Vagina (tissue), 2 donors: ENCODE measurements at regions not wholly inside any gene's neighbourhood (a gene's known extent, or its start where the extent isn't known, plus 50 kb on each side); places are given as distances from the start of the nearest gene placed in this dataset.

Experiments used
- DNase-seq, 2 donors: peaks; one replicate each; pipeline ENCODE4 v3.0.0-alpha.2; 2017; ENCODE audit errors: extremely low spot score in 2 of 2
- H3K27ac ChIP-seq: fragments of 200-600 bp; sonication (generic); one replicate; pipeline ENCODE4 v1.5.1; 2019
- H3K27me3 ChIP-seq: fragments of 200-600 bp; sonication (generic); one replicate; pipeline ENCODE4 v1.5.1; 2019
- H3K36me3 ChIP-seq, 2 donors: fragments of 200-600 bp; sonication (generic); one replicate each; pipeline ENCODE4 v1.5.1; 2017 to 2019
- H3K4me1 ChIP-seq: fragments of 200-600 bp; sonication (generic); one replicate; pipeline ENCODE4 v1.5.1; 2019
- H3K4me3 ChIP-seq, 2 donors: fragments of 200-600 bp; sonication (generic); 1 replicate in 1 of 2; 2 replicates in 1 of 2; pipeline ENCODE4 v1.5.1; 2016 to 2019
- H3K9me3 ChIP-seq: fragments of 200-600 bp; sonication (generic); one replicate; pipeline ENCODE4 v1.5.1; 2019
- POLR2A ChIP-seq, 2 donors: fragments of 450-650 bp; IDR thresholded peaks; one replicate each; pipeline ENCODE4 v1.6.1; 2017; ENCODE audit warnings: antibody characterized with exemption in 2 of 2, mild to moderate bottlenecking in 2 of 2, moderate library complexity in 2 of 2
- POLR2AphosphoS5 ChIP-seq, 2 donors: sonication (generic); formaldehyde crosslinking; IDR thresholded peaks; one replicate each; pipeline ENCODE4 v1.9.0; 2017; ENCODE audit warnings: antibody characterized with exemption in 2 of 2, mild to moderate bottlenecking in 2 of 2, low read depth in 1 of 2; ENCODE audit not compliant: insufficient read depth in 1 of 2
- intact Hi-C: fragments of 100-400 bp; cut with DNase I; formaldehyde crosslinking; loops from one replicate; pipeline ENCODE4 v1.15.1; 2023
- TF ChIP-seq, protein P1 (sequence below), 3 experiments: fragments of 450-650 bp in 2 of 3; fragments of 200-600 bp in 1 of 3; sonication (generic) in 1 of 3; IDR thresholded peaks; one replicate each; pipeline ENCODE4 v1.5.1; 2017 to 2019; ENCODE audit warnings: antibody characterized with exemption in 3 of 3, mild to moderate bottlenecking in 2 of 3, moderate library complexity in 2 of 3

DNA sequence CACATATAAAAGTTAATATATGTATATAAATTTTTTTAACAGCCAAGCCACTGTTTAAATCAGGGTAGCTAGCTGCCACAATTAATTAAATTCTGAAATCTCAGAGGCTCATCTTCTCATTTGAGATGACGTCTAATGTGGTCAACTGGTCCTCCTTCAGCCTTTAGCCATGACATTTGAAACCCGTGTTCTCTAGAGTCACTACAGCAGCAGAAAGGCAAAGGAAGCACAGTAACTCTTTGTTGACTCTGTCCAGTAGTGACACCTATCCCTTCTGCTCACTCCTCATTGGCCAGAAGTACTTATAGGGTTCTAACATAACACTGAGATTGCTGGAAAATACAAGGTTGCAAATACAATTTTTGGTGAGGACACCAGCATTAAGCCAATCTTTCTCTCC lies 555.5 kb downstream of the ETV1 start:
- no peak overlapping the region for H3K4me3 ChIP-seq
- H3K27ac ChIP-seq: no peak overlapping the region
- no peaks in the 10 kb centered on the region for H3K4me1 ChIP-seq
- intact Hi-C loops: no loop called here
- H3K9me3 ChIP-seq: no peaks in the 10 kb centered on the region
- H3K36me3 ChIP-seq: no peaks in the 10 kb centered on the region
- DNase-seq: no peak
- TF ChIP-seq POLR2A (IDR thresholded peaks at IDR 0.05) (no peak), POLR2AphosphoS5 (IDR thresholded peaks at IDR 0.05; ENCODE audit: insufficient read depth in 1 of 2, low read depth in 1 of 2) (no peak)
- TF ChIP-seq, protein P1, sequence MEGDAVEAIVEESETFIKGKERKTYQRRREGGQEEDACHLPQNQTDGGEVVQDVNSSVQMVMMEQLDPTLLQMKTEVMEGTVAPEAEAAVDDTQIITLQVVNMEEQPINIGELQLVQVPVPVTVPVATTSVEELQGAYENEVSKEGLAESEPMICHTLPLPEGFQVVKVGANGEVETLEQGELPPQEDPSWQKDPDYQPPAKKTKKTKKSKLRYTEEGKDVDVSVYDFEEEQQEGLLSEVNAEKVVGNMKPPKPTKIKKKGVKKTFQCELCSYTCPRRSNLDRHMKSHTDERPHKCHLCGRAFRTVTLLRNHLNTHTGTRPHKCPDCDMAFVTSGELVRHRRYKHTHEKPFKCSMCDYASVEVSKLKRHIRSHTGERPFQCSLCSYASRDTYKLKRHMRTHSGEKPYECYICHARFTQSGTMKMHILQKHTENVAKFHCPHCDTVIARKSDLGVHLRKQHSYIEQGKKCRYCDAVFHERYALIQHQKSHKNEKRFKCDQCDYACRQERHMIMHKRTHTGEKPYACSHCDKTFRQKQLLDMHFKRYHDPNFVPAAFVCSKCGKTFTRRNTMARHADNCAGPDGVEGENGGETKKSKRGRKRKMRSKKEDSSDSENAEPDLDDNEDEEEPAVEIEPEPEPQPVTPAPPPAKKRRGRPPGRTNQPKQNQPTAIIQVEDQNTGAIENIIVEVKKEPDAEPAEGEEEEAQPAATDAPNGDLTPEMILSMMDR (IDR thresholded peaks at IDR 0.05): no peak
- H3K27me3 ChIP-seq: no peaks in the 10 kb centered on the region

DNA sequence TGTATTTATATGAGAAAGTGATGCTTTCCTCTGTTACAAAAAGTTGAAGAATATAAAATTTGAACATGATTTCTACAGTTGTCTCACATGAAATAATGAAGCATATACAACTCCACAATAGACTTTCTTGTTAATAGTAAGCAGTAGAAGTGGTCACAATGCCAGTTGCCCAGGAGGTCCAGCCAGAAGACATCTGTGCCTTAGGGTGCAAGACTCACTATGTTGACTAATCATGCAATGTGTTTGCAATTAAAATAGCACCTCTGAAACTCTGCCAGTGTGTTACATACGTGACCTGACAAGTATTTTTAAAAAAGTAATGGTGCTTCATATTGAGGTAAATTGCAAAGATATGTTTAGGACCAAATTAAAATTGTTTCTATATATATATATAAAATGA lies 547.2 kb downstream of the ETV1 start:
- no peak for DNase-seq
- Histone ChIP-seq H3K9me3 (no peaks in the 10 kb centered on the region), H3K4me3 (no peak overlapping the region), H3K4me1 (no peaks in the 10 kb centered on the region), H3K36me3 (no peaks in the 10 kb centered on the region), H3K27me3 (no peaks in the 10 kb centered on the region), H3K27ac (no peak overlapping the region)
- intact Hi-C loops: no loop called here
- TF ChIP-seq, protein P1 (IDR thresholded peaks at IDR 0.05): no peak
- TF ChIP-seq POLR2A (IDR thresholded peaks at IDR 0.05) (no peak), POLR2AphosphoS5 (IDR thresholded peaks at IDR 0.05; ENCODE audit: insufficient read depth in 1 of 2, low read depth in 1 of 2) (no peak)

DNA sequence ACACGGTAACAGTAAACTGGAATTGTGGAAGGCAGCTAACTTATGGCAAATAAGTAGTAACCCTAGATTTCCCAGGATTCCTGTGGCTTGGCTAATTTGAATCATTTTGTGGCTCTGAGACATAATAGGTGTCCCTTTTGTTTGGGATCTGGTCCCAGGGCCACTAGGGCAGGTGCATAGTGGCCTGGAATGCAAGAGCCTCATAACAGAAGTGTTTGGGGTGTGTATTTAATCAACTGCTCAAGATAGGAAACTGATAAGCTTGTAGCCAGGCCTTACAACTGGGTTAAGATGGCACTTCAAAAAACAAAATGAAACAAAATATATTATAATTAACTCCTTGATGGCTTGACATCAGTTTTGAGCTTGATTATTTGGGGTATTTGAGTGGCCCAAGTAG lies 541.8 kb downstream of the ETV1 start:
- H3K4me1 ChIP-seq: no peaks in the 10 kb centered on the region
- H3K27me3 ChIP-seq: no peaks in the 10 kb centered on the region
- no peak for TF ChIP-seq POLR2A (IDR thresholded peaks at IDR 0.05)
- TF ChIP-seq, protein P1 (IDR thresholded peaks at IDR 0.05): no peak
- TF ChIP-seq POLR2AphosphoS5 (IDR thresholded peaks at IDR 0.05; ENCODE audit: insufficient read depth in 1 of 2, low read depth in 1 of 2): no peak
- no peak overlapping the region for H3K4me3 ChIP-seq
- intact Hi-C loops: no loop called here
- no peaks in the 10 kb centered on the region for H3K9me3 ChIP-seq
- H3K27ac ChIP-seq: no peak overlapping the region
- H3K36me3 ChIP-seq: no peaks in the 10 kb centered on the region
- DNase-seq: no peak

DNA sequence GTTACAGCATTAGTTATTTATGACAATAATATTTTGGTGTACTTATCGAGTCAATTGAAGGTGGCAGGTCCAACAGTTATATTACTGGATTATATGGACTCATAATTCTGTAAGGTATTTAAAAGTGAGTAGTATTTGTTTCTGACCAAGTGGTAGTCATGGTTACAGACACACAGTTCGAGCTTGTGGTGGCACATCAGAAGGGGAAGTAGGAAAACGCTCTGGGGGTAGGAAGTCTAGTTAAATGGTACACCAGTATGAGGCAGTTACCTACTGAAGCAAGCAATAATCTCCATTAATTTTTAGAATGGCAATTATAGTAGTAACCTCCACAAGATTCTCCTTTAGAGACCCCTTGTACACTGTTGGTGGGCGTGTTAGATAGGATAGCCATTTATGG lies 541.2 kb downstream of the ETV1 start:
- Histone ChIP-seq H3K36me3 (no peaks in the 10 kb centered on the region), H3K9me3 (no peaks in the 10 kb centered on the region), H3K4me1 (no peaks in the 10 kb centered on the region), H3K4me3 (no peak overlapping the region), H3K27me3 (no peaks in the 10 kb centered on the region), H3K27ac (no peak overlapping the region)
- intact Hi-C loops: no loop called here
- DNase-seq: no peak
- TF ChIP-seq, protein P1 (IDR thresholded peaks at IDR 0.05): no peak
- TF ChIP-seq POLR2A (IDR thresholded peaks at IDR 0.05) (no peak), POLR2AphosphoS5 (IDR thresholded peaks at IDR 0.05; ENCODE audit: insufficient read depth in 1 of 2, low read depth in 1 of 2) (no peak)

DNA sequence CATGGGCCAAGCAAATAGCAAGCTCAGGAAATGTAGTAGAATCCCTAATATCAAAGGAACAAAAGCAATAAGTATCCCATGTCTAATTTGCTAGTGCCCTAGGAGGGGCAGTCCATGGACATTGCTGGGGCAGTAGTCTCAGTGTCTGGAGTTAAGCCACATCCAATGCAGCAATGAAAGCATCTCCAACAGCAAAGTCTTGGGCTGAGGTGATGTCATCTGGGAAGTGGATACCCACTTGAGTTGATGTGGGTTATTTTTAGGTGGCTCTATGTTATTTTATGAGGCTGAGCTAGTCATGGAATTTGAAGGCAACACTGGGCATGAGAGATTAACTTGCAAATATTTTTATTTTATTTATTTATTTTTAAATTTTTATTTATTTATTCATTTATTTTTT lies 540.0 kb downstream of the ETV1 start:
- Histone ChIP-seq H3K36me3 (no peaks in the 10 kb centered on the region), H3K27ac (no peak overlapping the region), H3K4me1 (no peaks in the 10 kb centered on the region), H3K9me3 (no peaks in the 10 kb centered on the region), H3K4me3 (no peak overlapping the region), H3K27me3 (no peaks in the 10 kb centered on the region)
- no peak for TF ChIP-seq POLR2A (IDR thresholded peaks at IDR 0.05)
- no peak for TF ChIP-seq POLR2AphosphoS5 (IDR thresholded peaks at IDR 0.05; ENCODE audit: insufficient read depth in 1 of 2, low read depth in 1 of 2)
- TF ChIP-seq, protein P1 (IDR thresholded peaks at IDR 0.05): no peak
- intact Hi-C loops: no loop called here
- DNase-seq: no peak
